OCI-LY7 (cell line): ENCODE measurements at regions not wholly inside any gene's neighbourhood (a gene's known extent, or its start where the extent isn't known, plus 50 kb on each side); places are given as distances from the start of the nearest gene placed in this dataset.

Experiments used
- EZH2phosphoT487 ChIP-seq: fragments of 200-600 bp; sonication (generic); IDR thresholded peaks from 2 replicates; pipeline ENCODE4 v1.6.1; 2018; ENCODE audit warnings: low read depth, borderline replicate concordance, mild to moderate bottlenecking, mixed run types, antibody characterized with exemption, low read length, moderate library complexity, mixed read lengths
- TF ChIP-seq, protein P1 (sequence below): fragments of 200-600 bp; sonication (generic); conservative IDR thresholded peaks from 2 replicates; pipeline ENCODE4 v1.5.1; 2014; ENCODE audit warnings: mild to moderate bottlenecking, antibody characterized with exemption, low read length, moderate library complexity, mixed read lengths

DNA sequence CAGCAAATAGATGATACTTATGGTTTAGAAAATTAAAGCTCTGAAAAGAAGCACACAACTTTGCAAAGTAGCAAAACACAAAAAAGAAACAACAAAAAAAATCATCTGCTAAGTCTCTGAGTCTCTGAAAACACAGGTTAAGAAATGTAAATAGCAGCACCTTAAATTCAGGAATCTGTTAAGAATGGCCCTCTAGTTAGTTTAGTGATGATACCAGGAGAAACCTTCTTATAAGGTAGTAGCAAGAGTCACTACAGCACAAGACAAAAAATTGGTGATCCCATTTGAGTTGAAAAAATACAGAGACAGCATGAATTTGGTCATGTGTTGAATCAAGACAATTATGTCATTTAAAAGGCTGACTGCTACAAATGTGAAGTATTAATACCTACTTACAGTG is 308.2 kb upstream of the ADGRL3 start:
- TF ChIP-seq, protein P1, sequence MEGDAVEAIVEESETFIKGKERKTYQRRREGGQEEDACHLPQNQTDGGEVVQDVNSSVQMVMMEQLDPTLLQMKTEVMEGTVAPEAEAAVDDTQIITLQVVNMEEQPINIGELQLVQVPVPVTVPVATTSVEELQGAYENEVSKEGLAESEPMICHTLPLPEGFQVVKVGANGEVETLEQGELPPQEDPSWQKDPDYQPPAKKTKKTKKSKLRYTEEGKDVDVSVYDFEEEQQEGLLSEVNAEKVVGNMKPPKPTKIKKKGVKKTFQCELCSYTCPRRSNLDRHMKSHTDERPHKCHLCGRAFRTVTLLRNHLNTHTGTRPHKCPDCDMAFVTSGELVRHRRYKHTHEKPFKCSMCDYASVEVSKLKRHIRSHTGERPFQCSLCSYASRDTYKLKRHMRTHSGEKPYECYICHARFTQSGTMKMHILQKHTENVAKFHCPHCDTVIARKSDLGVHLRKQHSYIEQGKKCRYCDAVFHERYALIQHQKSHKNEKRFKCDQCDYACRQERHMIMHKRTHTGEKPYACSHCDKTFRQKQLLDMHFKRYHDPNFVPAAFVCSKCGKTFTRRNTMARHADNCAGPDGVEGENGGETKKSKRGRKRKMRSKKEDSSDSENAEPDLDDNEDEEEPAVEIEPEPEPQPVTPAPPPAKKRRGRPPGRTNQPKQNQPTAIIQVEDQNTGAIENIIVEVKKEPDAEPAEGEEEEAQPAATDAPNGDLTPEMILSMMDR = no peak
- no peak for TF ChIP-seq EZH2phosphoT487
